ENCODE measurements at regions not wholly inside any gene's neighbourhood (a gene's known extent, or its start where the extent isn't known, plus 50 kb on each side); places are given as distances from the start of the nearest gene placed in this dataset.

GRCh38 chr12:71008616-71009015 lies 88.1 kb upstream of the PTPRR start:
- no peak for TF ChIP-seq CTCF (IDR thresholded peaks at IDR 0.05; ENCODE audit: control extremely low read depth, extremely low read depth, low read depth, missing control alignments)
- ChIA-PET CTCF (interaction anchor here (1.2 to 1.6 kb wide), 2 partner anchors 11 to 13 kb away, joined by 3 to 4 read pairs; no protein-coding TSS in a partner anchor), POLR2A (no interaction called here)
- no peak for DNase-seq (ENCODE audit: extremely low spot score)

GRCh38 chr12:71007781-71008404 lies 87.4 kb upstream of the PTPRR start:
- no peak for DNase-seq (ENCODE audit: extremely low spot score)
- CTCF ChIA-PET, result interaction anchor here (1.2 to 1.6 kb wide), 2 partner anchors 12 kb away, joined by 3 to 4 read pairs; no protein-coding TSS in a partner anchor
- POLR2A ChIA-PET, result no interaction called here
- no peak for TF ChIP-seq CTCF (IDR thresholded peaks at IDR 0.05; ENCODE audit: control extremely low read depth, extremely low read depth, low read depth, missing control alignments)

- DNase-seq (ENCODE audit: extremely low spot score), result no peak
- ChIA-PET POLR2A (no interaction called here), CTCF (interaction anchor here (1.6 kb wide), 1 partner anchor 13 kb away, joined by 3 read pairs; no protein-coding TSS in a partner anchor)
- no peak for TF ChIP-seq CTCF (IDR thresholded peaks at IDR 0.05; ENCODE audit: control extremely low read depth, extremely low read depth, low read depth, missing control alignments)
Measured at GRCh38 chr12:71007020-71007419, 86.5 kb upstream of the PTPRR start.

- no peak for TF ChIP-seq CTCF (IDR thresholded peaks at IDR 0.05; ENCODE audit: control extremely low read depth, extremely low read depth, low read depth, missing control alignments)
- ChIA-PET CTCF (no interaction called here), POLR2A (no interaction called here)
- no peak for DNase-seq (ENCODE audit: extremely low spot score)
Measured at GRCh38 chr12:71005166-71005565, 84.6 kb upstream of the PTPRR start.

GRCh38 chr12:71004578-71004977 lies 84.0 kb upstream of the PTPRR start:
- DNase-seq (ENCODE audit: extremely low spot score), result no peak
- ChIA-PET POLR2A (no interaction called here), CTCF (no interaction called here)
- TF ChIP-seq CTCF (IDR thresholded peaks at IDR 0.05; ENCODE audit: control extremely low read depth, extremely low read depth, low read depth, missing control alignments), result no peak

- no peak for DNase-seq (ENCODE audit: extremely low spot score)
- CTCF ChIA-PET, result no interaction called here
- POLR2A ChIA-PET, result no interaction called here
- no peak for TF ChIP-seq CTCF (IDR thresholded peaks at IDR 0.05; ENCODE audit: control extremely low read depth, extremely low read depth, low read depth, missing control alignments)
Measured at GRCh38 chr12:71000748-71001147, 80.2 kb upstream of the PTPRR start.
